H1 (cell line): ENCODE measurements at regions not wholly inside any gene's neighbourhood (a gene's known extent, or its start where the extent isn't known, plus 50 kb on each side); places are given as distances from the start of the nearest gene placed in this dataset.

ENCODE experiments used
- BRCA1 ChIP-seq: IDR thresholded peaks from 2 replicates; pipeline ENCODE4 v1.6.1; 2012; ENCODE audit warnings: low read depth, low read length, improper control_type of control experiment
- CHD7 ChIP-seq: fragments of 300-600 bp; sonication (generic); IDR thresholded peaks from 2 replicates; pipeline ENCODE4 v1.7.1; 2012; ENCODE audit warnings: low read length, moderate library complexity, mild to moderate bottlenecking, inconsistent platforms; ENCODE audit not compliant: insufficient replicate concordance
- EGR1 ChIP-seq: IDR thresholded peaks from 2 replicates; pipeline ENCODE4 v1.6.1; 2011; ENCODE audit warnings: low read depth, low read length, borderline replicate concordance
- KDM1A ChIP-seq: fragments of 200-600, 300-600 bp; sonication (generic); IDR thresholded peaks from 2 replicates; pipeline ENCODE4 v1.7.1; 2016; ENCODE audit warnings: mild to moderate bottlenecking, low read length, borderline replicate concordance
- KDM5A ChIP-seq: fragments of 200-600 bp; IDR thresholded peaks from 2 replicates; pipeline ENCODE4 v1.7.1; 2012; ENCODE audit warnings: mild to moderate bottlenecking, low read length, inconsistent platforms, mixed read lengths
- RBBP5 ChIP-seq: IDR thresholded peaks from 2 replicates; pipeline ENCODE4 v1.7.1; 2012; ENCODE audit warnings: low read depth, mild to moderate bottlenecking, inconsistent platforms, low read length, moderate library complexity, borderline replicate concordance
- RFX5 ChIP-seq: IDR thresholded peaks from 2 replicates; pipeline ENCODE4 v1.6.1; 2011; ENCODE audit warnings: low read depth, low read length, improper control_type of control experiment, borderline replicate concordance
- TCF12 ChIP-seq: IDR thresholded peaks from 2 replicates; pipeline ENCODE4 v1.6.1; 2011; ENCODE audit warnings: low read depth, mild to moderate bottlenecking, low read length

- TF ChIP-seq CHD7 (no peak), RBBP5 (no peak), BRCA1 (no peak), KDM5A (no peak), EGR1 (no peak), RFX5 (no peak), KDM1A (no peak), TCF12 (no peak)
These were observed 327.0 kb downstream of the DMRTA1 start (continued) for GRCh38 chr9:22773501-22774220.
